Naive B cell (primary cell): ENCODE measurements at regions not wholly inside any gene's neighbourhood (a gene's known extent, or its start where the extent isn't known, plus 50 kb on each side); places are given as distances from the start of the nearest gene placed in this dataset.

Source experiments
- ATAC-seq, 2 donors: fragments of 150-1000 bp; cut with Tn5 transposase; 2 replicates each; pipeline ENCODE4 v1.10.0; 2021; ENCODE audit warnings: low read depth in 2 of 2, mild to moderate bottlenecking in 2 of 2, moderate library complexity in 2 of 2
- DNase-seq: peaks from one replicate; pipeline ENCODE4 v3.0.0; 2022
- H3K27ac Mint-ChIP-seq, 6 donors: one replicate each; pipeline ENCODE4 v1.8.0; 2020 to 2022; ENCODE audit warnings: mild to moderate bottlenecking in 6 of 6, mixed read lengths in 6 of 6, moderate library complexity in 5 of 6, inconsistent platforms in 2 of 6
- H3K27me3 Mint-ChIP-seq, 3 donors: one replicate each; pipeline ENCODE4 v1.8.0; 2021 to 2022; ENCODE audit warnings: mixed read lengths in 3 of 3, mild to moderate bottlenecking in 1 of 3
- H3K36me3 Mint-ChIP-seq, 2 donors: one replicate each; pipeline ENCODE4 v1.8.0; 2020 to 2022; ENCODE audit warnings: mixed read lengths in 2 of 2, inconsistent platforms in 1 of 2, mild to moderate bottlenecking in 1 of 2
- H3K4me1 Mint-ChIP-seq, 3 donors: one replicate each; pipeline ENCODE4 v1.8.0; 2020 to 2022; ENCODE audit warnings: mixed read lengths in 3 of 3, inconsistent platforms in 1 of 3, mild to moderate bottlenecking in 1 of 3, moderate library complexity in 1 of 3
- H3K4me3 Mint-ChIP-seq, 8 donors: one replicate each; pipeline ENCODE4 v1.8.0; 2020 to 2022; ENCODE audit warnings: mild to moderate bottlenecking in 8 of 8, mixed read lengths in 8 of 8, moderate library complexity in 8 of 8, inconsistent platforms in 2 of 8
- H3K9me3 Mint-ChIP-seq, 7 donors: one replicate each; pipeline ENCODE4 v1.8.0; 2020 to 2022; ENCODE audit warnings: mixed read lengths in 7 of 7, mild to moderate bottlenecking in 5 of 7, inconsistent platforms in 2 of 7, moderate library complexity in 1 of 7

DNA sequence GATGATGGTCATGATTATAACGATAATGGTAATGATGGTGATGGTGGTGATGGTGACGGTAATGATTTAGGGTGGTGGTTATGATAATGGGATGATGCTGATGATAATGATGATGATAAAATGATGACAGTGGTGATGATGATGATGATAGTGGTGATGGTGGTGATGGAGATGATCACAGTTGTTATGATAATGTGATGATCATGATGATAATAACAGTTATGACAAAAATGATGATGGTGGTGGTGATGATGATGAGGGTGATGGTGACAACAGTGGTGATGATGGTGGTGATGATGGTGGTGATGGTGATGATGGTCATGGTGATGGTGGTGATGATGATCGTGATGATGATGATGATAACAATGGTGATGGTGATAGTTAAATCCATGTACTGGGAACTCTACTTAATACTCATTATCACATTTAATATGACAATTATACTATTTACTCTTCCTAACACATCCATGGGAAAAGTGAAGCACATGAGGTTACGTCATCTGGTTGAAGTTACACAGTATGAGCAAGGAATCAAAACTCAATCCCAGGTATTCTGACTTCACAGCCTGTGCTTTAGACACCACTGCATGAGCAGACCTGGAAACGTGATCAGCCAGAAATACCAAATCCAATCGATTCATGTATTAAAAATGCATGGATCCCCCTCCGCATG, 322.2 kb downstream of the BRD1 start:
- DNase-seq (no peak), ATAC-seq (no peak)
- Mint-ChIP-seq H3K4me1 (peaks cover 0 to 2% (median 0%) of the 10 kb centered on the region in 3 donors), H3K27me3 (no peaks in the 10 kb centered on the region), H3K4me3 (no peak overlapping the region), H3K36me3 (peaks cover 0 to 6% of the 10 kb centered on the region in 2 donors), H3K9me3 (peaks cover 0 to 14% (median 9%) of the 10 kb centered on the region in 7 donors), H3K27ac (no peak overlapping the region)

DNA sequence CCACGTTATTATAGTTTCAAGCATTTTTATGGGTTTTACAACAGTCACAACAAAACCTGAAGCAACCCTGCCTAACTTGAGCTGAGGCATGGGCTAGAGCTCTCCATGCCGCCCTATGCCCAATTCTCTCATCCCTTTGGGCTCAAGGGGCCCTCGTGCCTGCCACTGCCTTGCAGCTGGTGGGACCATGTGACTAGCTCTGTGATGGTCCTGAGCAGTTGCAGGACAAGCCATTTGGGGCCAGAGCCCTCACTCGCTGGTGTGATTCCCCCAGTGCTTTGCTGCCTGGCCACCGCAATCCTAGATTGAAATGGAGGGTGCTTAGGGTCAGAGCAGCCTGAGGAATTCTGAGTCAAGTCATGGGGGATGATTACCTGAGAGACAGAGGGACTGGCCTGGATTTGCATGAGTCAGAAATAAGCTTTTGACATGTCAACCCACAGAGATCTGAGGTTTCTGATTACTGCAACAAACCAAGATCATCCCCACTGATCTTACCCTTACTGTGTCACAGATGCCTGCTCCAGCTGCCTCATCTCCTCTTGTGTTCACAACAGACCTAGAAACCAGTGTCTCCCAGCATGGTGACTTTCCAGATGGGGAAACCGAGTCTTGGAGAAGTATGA, 323.7 kb downstream of the BRD1 start:
- ATAC-seq: no peak
- Mint-ChIP-seq H3K36me3 (peaks cover 0 to 6% of the 10 kb centered on the region in 2 donors), H3K4me3 (no peak overlapping the region), H3K27ac (no peak overlapping the region), H3K9me3 (peaks cover 0 to 3% (median 2%) of the 10 kb centered on the region in 7 donors), H3K4me1 (peaks cover 0 to 2% (median 0%) of the 10 kb centered on the region in 3 donors), H3K27me3 (no peaks in the 10 kb centered on the region)
- no peak for DNase-seq

DNA sequence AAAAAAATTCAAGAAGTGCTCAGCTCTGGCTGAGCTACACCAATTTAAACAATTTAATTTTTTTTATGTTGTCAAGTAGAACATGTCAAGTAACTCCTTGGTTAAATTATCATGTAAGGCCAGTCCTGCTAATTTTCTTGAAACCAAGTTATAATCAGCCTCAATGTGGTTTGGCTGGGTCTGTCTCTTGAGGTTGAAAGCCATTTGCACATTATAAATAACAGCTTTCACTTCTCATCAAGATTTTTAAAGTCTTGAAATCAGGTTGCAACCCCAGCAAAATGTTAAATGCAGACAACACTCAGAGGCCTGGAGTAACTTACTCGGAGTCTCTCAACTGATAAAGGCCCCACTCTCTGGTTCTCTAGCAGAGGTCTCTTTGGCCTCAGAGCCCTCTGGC, 324.4 kb downstream of the BRD1 start:
- Mint-ChIP-seq H3K36me3 (peaks cover 0 to 6% of the 10 kb centered on the region in 2 donors), H3K27ac (no peak overlapping the region), H3K4me1 (peaks cover 0 to 2% (median 0%) of the 10 kb centered on the region in 3 donors), H3K9me3 (peaks cover 0 to 4% (median 2%) of the 10 kb centered on the region in 7 donors), H3K27me3 (no peaks in the 10 kb centered on the region), H3K4me3 (no peak overlapping the region)
- DNase-seq (no peak), ATAC-seq (no peak)

DNA sequence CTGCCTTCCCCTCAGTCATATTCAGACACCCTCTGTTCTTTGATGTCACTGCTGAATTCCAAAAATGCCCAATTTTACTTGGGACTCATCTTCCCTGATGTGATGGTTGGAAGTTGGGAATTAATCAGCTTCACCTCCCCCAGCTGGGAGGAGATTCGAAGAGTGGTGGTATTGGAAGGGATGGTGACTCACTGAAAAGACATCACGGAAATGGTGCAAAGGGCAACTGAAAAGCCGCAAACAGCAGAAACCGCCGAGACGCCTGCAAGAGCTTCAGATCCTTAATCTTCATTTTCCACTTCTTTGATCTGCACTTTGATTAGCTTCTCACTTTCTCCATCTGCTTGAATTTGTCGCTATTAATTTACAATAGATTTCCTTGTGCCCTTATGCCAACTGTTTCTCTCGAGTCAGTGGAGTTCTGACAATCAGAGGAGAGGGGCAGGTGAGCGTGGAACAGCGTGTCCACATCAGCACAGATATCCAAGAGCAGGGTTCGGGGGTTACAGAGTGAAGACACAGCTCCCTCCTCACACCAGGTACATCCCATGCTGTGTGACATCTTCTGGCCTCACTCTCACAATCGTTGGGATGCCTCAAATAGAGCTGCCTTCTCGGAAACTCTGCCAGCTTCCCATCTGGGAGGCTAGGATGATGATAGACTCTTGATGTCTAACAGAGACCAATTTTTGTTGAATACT, 325.4 kb downstream of the BRD1 start:
- Mint-ChIP-seq H3K27ac (no peak overlapping the region), H3K9me3 (peaks cover 0 to 7% (median 0%) of the 10 kb centered on the region in 7 donors), H3K4me1 (peaks cover 0 to 2% (median 0%) of the 10 kb centered on the region in 3 donors), H3K36me3 (no peaks in the 10 kb centered on the region), H3K27me3 (no peaks in the 10 kb centered on the region), H3K4me3 (no peak overlapping the region)
- ATAC-seq (no peak), DNase-seq (no peak)

DNA sequence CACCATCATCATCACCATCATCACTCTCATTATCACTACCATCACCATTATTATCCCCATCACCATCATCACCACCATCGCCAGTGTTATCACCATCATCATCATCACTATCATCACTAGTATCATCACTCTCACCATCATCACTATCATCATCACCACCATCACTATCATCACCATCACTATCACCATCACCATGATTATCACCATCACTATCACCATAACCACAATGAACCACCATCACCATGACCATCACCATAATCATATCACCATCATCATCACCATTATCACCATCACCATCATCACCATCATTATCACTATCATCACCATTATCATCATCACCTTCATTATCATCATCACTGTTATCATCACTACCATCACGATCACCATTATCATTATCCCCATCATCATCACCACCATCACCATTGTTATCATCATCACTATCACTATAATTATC, 326.7 kb downstream of the BRD1 start:
- DNase-seq (no peak), ATAC-seq (no peak)
- Mint-ChIP-seq H3K9me3 (peaks cover 0 to 9% (median 0%) of the 10 kb centered on the region in 7 donors), H3K27me3 (no peaks in the 10 kb centered on the region), H3K4me3 (no peak overlapping the region), H3K27ac (no peak overlapping the region), H3K36me3 (no peaks in the 10 kb centered on the region), H3K4me1 (no peaks in the 10 kb centered on the region)

DNA sequence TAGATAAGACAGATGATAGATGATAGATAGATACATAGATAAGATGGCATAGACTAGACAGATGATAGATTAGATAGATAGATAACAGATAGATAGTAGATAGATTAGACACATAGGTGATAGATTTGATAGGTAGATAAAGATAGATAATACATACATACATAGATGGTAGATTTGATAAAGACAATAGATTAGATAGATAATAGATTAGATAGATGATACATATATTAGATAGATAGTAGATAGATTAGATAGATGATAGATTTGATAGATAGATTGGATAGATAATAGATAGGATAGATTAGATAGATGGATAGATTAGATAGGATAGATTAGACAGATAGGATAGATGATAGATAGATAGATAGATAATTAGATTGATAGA, 327.6 kb downstream of the BRD1 start:
- H3K4me1 Mint-ChIP-seq: no peaks in the 10 kb centered on the region
- ATAC-seq (no peak), DNase-seq (no peak)
- no peaks in the 10 kb centered on the region for H3K36me3 Mint-ChIP-seq
- no peaks in the 10 kb centered on the region for H3K27me3 Mint-ChIP-seq
- H3K27ac Mint-ChIP-seq: no peak overlapping the region
- peaks cover 0 to 13% (median 0%) of the 10 kb centered on the region in 7 donors for H3K9me3 Mint-ChIP-seq
- H3K4me3 Mint-ChIP-seq: no peak overlapping the region

DNA sequence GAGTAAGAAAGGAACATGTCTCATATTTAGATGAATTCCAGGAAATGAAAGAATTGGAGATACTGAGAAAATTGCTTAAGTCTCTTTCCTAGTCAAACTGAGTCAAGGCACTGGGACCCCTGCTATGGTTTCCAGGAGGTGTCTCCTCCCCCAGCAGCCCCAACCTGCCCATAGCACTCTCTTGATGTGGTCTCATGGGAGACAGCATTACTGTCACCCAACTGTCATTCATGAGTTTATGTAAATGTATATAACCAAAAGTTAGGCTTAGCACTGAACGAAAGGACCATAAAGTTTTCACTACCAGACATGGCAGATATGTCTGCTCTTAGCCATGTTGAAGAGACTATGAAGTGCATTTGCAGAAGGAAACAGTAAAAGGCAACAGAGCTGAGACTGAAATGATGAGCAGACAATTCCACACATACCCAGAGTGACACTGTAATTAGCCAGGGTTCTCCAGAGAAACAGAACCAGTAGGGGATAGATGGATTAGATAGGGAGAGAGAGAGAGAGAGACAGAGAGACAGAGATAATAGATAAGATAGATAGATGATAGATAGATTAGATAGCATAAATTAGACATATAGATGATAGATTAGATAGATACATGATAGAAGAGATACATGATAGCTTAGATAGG, 328.1 kb downstream of the BRD1 start:
- H3K27me3 Mint-ChIP-seq: no peaks in the 10 kb centered on the region

DNA sequence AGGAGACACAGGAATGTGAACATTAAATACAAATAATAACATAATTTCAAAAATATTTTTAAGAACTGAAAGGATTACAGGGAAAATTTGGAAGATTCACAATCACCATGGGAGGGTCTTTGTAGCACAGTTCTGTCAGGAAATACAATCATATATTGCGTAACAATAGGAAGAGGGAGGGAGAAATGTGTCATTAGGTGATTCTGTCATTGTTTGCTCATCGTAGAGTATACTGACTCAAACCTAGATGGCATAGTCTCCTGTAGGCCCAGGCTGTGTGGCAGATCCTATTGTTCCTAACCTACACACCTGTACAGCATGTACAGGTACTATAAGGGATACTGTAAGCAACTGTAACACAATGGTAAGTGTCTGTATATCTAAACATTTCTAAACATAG, 330.4 kb downstream of the BRD1 start:
- H3K9me3 Mint-ChIP-seq: peaks cover 0 to 13% (median 0%) of the 10 kb centered on the region in 7 donors
- H3K4me1 Mint-ChIP-seq: no peaks in the 10 kb centered on the region
- no peak for ATAC-seq
- no peaks in the 10 kb centered on the region for H3K36me3 Mint-ChIP-seq
- no peak overlapping the region for H3K27ac Mint-ChIP-seq
- no peaks in the 10 kb centered on the region for H3K27me3 Mint-ChIP-seq
- no peak overlapping the region for H3K4me3 Mint-ChIP-seq
- DNase-seq: no peak

More for the DNA sequence above, 328.1 kb downstream of the BRD1 start:
- H3K4me3 Mint-ChIP-seq: no peak overlapping the region
- no peaks in the 10 kb centered on the region for H3K36me3 Mint-ChIP-seq
- DNase-seq (no peak), ATAC-seq (no peak)
- H3K27ac Mint-ChIP-seq: no peak overlapping the region
- no peaks in the 10 kb centered on the region for H3K4me1 Mint-ChIP-seq
- H3K9me3 Mint-ChIP-seq: peaks cover 0 to 13% (median 0%) of the 10 kb centered on the region in 7 donors

DNA sequence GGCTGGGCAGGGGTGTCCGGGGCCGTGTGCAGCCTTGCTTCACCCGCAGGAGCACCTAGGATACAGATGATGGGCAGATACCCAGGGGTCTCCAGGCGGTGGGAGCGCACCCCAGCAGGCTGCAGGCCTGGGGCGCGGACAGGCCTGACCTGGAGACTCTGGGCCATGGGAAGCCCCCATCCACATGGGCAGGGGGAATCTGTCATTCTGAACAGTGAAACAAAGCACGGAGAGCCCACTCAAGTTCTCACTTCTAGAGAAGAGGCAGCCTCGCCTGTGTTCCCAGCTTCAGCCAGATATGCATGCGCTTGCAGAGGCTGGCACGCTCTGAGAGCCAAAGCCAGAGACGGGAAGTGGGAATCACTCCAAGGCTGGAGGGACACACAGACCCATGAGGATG, 333.1 kb downstream of the BRD1 start:
- H3K4me1 Mint-ChIP-seq: no peaks in the 10 kb centered on the region
- no peaks in the 10 kb centered on the region for H3K36me3 Mint-ChIP-seq
- H3K4me3 Mint-ChIP-seq: no peak overlapping the region
- no peak for DNase-seq
- no peak overlapping the region for H3K27ac Mint-ChIP-seq
- peaks cover 0 to 13% (median 0%) of the 10 kb centered on the region in 7 donors for H3K9me3 Mint-ChIP-seq
- no peaks in the 10 kb centered on the region for H3K27me3 Mint-ChIP-seq
- ATAC-seq: no peak

DNA sequence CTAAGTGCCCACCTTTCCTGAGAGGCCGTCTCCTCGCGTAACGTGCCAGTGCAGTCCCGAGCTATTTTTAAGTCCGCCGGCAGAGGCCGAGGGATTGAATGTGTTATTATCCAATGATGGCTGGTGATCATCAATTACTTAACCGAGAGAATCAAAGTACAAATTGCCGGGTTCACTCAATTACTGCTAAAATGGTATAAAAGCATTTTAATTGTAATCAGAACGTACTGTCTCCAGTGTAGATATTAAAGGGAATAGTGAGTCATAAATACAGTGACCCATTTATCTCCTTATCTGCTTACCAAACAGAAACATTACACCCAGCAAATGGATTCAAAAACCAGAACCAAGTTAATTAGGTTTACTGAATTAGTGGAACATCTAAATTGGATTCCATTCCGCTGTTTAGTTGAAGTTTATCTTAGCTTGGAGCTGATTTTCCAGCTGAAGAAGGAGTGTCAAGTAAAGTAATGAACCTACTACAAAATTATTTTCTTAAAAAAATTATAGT, 334.9 kb downstream of the BRD1 start:
- H3K9me3 Mint-ChIP-seq: peaks cover 0 to 10% (median 0%) of the 10 kb centered on the region in 7 donors
- H3K36me3 Mint-ChIP-seq: no peaks in the 10 kb centered on the region
- no peaks in the 10 kb centered on the region for H3K27me3 Mint-ChIP-seq
- no peak for DNase-seq
- H3K27ac Mint-ChIP-seq: no peak overlapping the region
- H3K4me1 Mint-ChIP-seq: peaks cover 0 to 4% (median 0%) of the 10 kb centered on the region in 3 donors
- ATAC-seq: no peak
- H3K4me3 Mint-ChIP-seq: no peak overlapping the region

DNA sequence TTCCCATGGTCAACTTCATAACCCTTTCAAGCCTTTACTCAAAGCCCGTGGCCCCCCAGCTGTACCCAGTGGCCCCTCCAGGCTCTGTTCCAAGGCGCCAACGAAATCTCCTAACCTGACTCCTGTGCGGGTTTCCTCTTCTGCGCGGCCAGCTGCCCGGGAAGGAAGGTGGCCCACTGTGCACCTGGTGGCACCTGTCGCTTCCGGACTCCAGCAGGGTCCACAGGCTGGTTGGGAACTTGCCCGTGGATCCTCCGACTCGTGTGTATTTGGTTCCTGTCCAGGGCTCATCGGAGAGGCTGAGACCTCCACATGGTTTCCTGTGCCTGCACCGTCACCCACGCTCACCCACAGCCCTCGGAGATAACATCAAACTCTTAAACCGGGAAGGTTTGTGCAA, 335.4 kb downstream of the BRD1 start:
- ATAC-seq (no peak), DNase-seq (no peak)
- Mint-ChIP-seq H3K27me3 (no peaks in the 10 kb centered on the region), H3K27ac (no peak overlapping the region), H3K4me3 (no peak overlapping the region), H3K36me3 (no peaks in the 10 kb centered on the region), H3K4me1 (peaks cover 0 to 6% (median 0%) of the 10 kb centered on the region in 3 donors), H3K9me3 (peaks cover 0 to 10% (median 0%) of the 10 kb centered on the region in 7 donors)

DNA sequence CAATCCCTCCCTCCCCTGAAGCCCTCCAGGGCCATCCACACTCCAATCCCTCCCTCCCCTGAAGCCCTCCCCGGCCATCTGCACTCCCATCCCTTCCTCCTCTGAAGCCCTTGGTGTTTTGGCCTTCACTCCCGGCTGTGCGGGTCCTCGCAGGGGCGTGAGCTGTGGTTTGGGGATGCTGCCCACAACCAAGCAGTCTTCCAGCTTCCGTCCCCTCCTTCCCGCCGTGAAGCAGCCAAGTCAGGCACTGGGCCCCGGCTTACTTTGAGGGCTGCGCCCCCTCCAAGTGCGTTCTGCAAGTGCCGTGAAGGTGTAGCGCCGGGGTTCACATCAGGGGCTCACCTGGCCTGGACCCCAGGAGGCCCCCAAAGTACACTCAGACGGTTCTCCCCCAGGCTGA, 335.9 kb downstream of the BRD1 start:
- no peak overlapping the region for H3K27ac Mint-ChIP-seq
- H3K4me1 Mint-ChIP-seq: peaks cover 0 to 6% (median 0%) of the 10 kb centered on the region in 3 donors
- DNase-seq (no peak), ATAC-seq (no peak)
- no peaks in the 10 kb centered on the region for H3K36me3 Mint-ChIP-seq
- H3K9me3 Mint-ChIP-seq: peaks cover 0 to 10% (median 0%) of the 10 kb centered on the region in 7 donors
- peak overlapping the region in 1 of 8 donors; percentile 56 for H3K4me3 Mint-ChIP-seq
- H3K27me3 Mint-ChIP-seq: no peaks in the 10 kb centered on the region

DNA sequence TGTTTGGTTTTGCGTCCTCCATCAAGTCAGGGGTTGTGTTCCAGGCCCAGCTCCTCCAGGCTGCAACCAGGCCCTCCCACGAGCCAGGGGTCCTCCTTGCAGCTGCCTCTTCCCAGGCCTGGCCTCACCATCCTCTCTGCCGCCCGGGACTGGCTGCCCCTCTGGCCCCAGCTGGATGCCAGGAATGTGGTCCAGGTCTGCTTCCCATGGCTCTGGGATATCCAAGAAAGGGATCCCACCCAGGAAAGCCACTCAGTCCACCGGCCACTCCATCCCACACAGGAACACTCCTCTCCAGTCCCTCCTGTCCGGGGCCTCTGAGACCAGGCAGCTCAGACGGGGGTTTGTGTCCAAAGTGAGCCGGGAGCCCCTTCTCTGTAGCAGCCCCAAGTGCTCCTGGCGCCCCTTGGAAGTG, 336.4 kb downstream of the BRD1 start:
- H3K27ac Mint-ChIP-seq: no peak overlapping the region
- no peak overlapping the region for H3K4me3 Mint-ChIP-seq
- H3K4me1 Mint-ChIP-seq: peaks cover 0 to 6% (median 0%) of the 10 kb centered on the region in 3 donors
- ATAC-seq (no peak), DNase-seq (no peak)
- no peaks in the 10 kb centered on the region for H3K27me3 Mint-ChIP-seq
- H3K9me3 Mint-ChIP-seq: peaks cover 0 to 7% (median 0%) of the 10 kb centered on the region in 7 donors
- H3K36me3 Mint-ChIP-seq: no peaks in the 10 kb centered on the region
